Left ventricle myocardium inferior (tissue), 1 donor: ENCODE measurements at regions not wholly inside any gene's neighbourhood (a gene's known extent, or its start where the extent isn't known, plus 50 kb on each side); places are given as distances from the start of the nearest gene placed in this dataset.

Experiments
- DNase-seq: peaks from one replicate; pipeline ENCODE4 v3.0.0-alpha.2; 2020
- H3K27ac ChIP-seq: fragments of 200-600 bp; replicated peaks from 2 replicates; pipeline ENCODE4 v1.8.0; 2021
- H3K27me3 ChIP-seq: fragments of 200-600 bp; 2 replicates; pipeline ENCODE4 v1.8.0; 2021; ENCODE audit warnings: low read depth
- H3K36me3 ChIP-seq: fragments of 200-600 bp; 2 replicates; pipeline ENCODE4 v1.8.0; 2021
- H3K4me1 ChIP-seq: fragments of 200-600 bp; 2 replicates; pipeline ENCODE4 v1.8.0; 2021
- H3K4me3 ChIP-seq: fragments of 200-600 bp; 2 replicates; pipeline ENCODE4 v1.8.0; 2021; ENCODE audit warnings: mild to moderate bottlenecking, moderate library complexity
- H3K9me3 ChIP-seq: fragments of 200-600 bp; replicated peaks from 2 replicates; pipeline ENCODE4 v1.8.0; 2021
- intact Hi-C: fragments of 100-400 bp; cut with micrococcal nuclease; formaldehyde crosslinking; loops from one replicate; pipeline ENCODE4 v1.11.0; 2022
- TF ChIP-seq, protein P1 (sequence below): fragments of 200-600 bp; IDR thresholded peaks from 2 replicates; pipeline ENCODE4 v1.8.0; 2021; ENCODE audit warnings: antibody characterized with exemption, mild to moderate bottlenecking, borderline replicate concordance
- donor health status: DM: no; HTN: yes; CAD: no; lungs with severe emphysema.

GRCh38 chr5:60357302-60357701 lies 342.7 kb downstream of the DEPDC1B start:
- TF ChIP-seq, protein P1, sequence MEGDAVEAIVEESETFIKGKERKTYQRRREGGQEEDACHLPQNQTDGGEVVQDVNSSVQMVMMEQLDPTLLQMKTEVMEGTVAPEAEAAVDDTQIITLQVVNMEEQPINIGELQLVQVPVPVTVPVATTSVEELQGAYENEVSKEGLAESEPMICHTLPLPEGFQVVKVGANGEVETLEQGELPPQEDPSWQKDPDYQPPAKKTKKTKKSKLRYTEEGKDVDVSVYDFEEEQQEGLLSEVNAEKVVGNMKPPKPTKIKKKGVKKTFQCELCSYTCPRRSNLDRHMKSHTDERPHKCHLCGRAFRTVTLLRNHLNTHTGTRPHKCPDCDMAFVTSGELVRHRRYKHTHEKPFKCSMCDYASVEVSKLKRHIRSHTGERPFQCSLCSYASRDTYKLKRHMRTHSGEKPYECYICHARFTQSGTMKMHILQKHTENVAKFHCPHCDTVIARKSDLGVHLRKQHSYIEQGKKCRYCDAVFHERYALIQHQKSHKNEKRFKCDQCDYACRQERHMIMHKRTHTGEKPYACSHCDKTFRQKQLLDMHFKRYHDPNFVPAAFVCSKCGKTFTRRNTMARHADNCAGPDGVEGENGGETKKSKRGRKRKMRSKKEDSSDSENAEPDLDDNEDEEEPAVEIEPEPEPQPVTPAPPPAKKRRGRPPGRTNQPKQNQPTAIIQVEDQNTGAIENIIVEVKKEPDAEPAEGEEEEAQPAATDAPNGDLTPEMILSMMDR, result no peak
- Histone ChIP-seq H3K36me3 (no peaks in the 10 kb centered on the region), H3K27ac (no peak overlapping the region), H3K9me3 (no peaks in the 10 kb centered on the region), H3K4me3 (no peak overlapping the region), H3K4me1 (no peaks in the 10 kb centered on the region), H3K27me3 (no peaks in the 10 kb centered on the region)
- intact Hi-C loops, result no loop called here
- no peak for DNase-seq

DNA sequence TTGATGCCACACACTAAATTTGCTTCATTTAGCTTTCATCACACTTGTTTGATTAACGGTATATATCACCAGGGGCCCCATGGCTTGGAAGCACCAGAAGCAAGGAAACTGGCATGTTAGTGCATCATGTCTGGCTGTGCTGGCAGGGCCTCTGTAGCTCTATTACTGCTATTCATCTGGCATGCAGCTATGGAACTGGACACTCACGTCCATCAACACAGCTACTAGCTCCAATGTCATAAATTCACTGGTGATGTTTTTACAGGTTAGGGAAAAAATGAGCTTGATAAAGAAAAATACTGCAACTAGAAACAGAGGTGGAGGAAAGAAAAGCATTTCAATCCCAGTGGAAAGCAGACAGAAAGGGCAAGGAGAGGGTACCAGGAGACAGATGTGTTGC lies 343.2 kb downstream of the DEPDC1B start:
- H3K27ac ChIP-seq, result no peak overlapping the region
- H3K9me3 ChIP-seq, result no peaks in the 10 kb centered on the region
- no peak for DNase-seq
- intact Hi-C loops, result no loop called here
- TF ChIP-seq, protein P1, result no peak
- H3K4me1 ChIP-seq, result no peaks in the 10 kb centered on the region
- H3K4me3 ChIP-seq, result no peak overlapping the region
- no peaks in the 10 kb centered on the region for H3K27me3 ChIP-seq
- H3K36me3 ChIP-seq, result no peaks in the 10 kb centered on the region

- intact Hi-C loops, result no loop called here
- no peak overlapping the region for H3K4me3 ChIP-seq
- H3K4me1 ChIP-seq, result no peaks in the 10 kb centered on the region
- peaks cover 7% of the 10 kb centered on the region for H3K9me3 ChIP-seq
- H3K27ac ChIP-seq, result no peak overlapping the region
- no peaks in the 10 kb centered on the region for H3K27me3 ChIP-seq
- no peaks in the 10 kb centered on the region for H3K36me3 ChIP-seq
- no peak for DNase-seq
- TF ChIP-seq, protein P1, result no peak
Measured at GRCh38 chr5:60355181-60355580, 344.8 kb downstream of the DEPDC1B start.

DNA sequence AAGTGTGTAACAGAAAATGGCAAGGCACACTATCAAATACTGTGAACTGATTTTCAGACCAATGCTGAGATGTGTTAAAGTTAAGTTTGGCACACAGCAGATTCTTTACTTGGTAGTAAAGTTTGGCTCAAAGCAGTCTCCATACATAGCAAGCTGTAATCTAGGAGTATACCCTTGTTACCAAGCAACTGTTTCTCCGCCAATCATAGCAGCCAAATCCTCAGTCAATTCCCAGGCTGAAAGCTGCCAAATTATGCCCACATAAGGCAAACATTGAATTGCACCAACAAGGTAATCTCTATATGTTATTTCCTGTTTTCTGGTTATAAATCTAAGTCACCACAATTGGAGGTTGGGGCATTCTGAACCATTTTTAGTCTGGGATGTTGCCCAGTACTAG lies 345.7 kb downstream of the DEPDC1B start:
- Histone ChIP-seq H3K27ac (no peak overlapping the region), H3K27me3 (no peaks in the 10 kb centered on the region), H3K4me3 (no peak overlapping the region), H3K4me1 (no peaks in the 10 kb centered on the region), H3K36me3 (no peaks in the 10 kb centered on the region), H3K9me3 (peaks cover 7% of the 10 kb centered on the region)
- DNase-seq, result no peak
- intact Hi-C loops, result no loop called here
- TF ChIP-seq, protein P1, result no peak

- Histone ChIP-seq H3K4me1 (no peaks in the 10 kb centered on the region), H3K27me3 (no peaks in the 10 kb centered on the region), H3K4me3 (no peak overlapping the region), H3K9me3 (peaks cover 7% of the 10 kb centered on the region), H3K36me3 (no peaks in the 10 kb centered on the region), H3K27ac (no peak overlapping the region)
- intact Hi-C loops, result no loop called here
- DNase-seq, result no peak
- TF ChIP-seq, protein P1, result no peak
Measured at GRCh38 chr5:60352992-60353599, 346.9 kb downstream of the DEPDC1B start.
